ENCODE measurements at regions not wholly inside any gene's neighbourhood (a gene's known extent, or its start where the extent isn't known, plus 50 kb on each side); places are given as distances from the start of the nearest gene placed in this dataset.
"Not testable (repeated sequence)": the region's sequence is repeated elsewhere in the genome, so short reads cannot be mapped to it uniquely, and the experiment has no call there.

DNA sequence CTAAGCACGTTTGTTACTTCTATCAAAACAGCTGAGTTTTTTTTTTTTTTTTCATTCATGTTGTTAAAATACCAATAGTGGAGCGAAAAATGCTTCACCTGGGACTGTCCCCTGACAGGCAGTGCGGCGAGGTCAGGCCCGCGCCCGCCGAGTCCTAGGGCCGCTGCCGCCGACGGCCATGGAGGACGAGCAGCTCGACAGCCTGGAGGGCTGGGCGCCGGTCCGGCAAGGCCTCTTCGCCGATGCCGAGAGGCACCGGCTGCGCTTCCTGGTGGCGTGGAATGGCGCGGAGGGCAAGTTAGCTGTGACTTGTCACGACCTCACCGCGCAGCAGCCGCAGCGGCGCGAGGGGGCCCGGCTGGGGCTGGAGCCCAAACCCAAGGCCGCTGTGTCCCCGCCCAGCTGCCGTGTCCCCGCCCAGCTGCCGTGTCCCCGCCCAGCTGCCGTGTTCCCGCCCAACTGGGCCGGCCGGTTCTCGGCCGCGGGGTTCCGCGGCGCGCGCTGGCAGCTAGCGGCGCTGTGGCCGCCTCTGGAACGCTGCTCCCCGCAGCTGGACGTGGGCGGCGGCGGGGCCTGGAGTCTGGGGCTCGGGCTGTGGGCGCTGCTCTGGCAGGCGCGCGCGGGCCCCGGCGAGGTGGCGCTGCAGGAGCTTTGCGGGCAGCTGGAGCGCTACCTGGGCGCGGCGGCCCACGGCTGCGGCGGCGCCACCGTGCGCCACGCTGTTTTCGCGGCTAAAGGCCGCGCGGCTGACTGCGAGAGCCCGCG lies 56.7 kb upstream of the GOLGA8R start:
- H3K36me3 ChIP-seq; H3K27me3 ChIP-seq; H3K4me1 ChIP-seq; H3K9me3 ChIP-seq; intact Hi-C loops (cut with DNase I): not testable (repeated sequence)
- ATAC-seq = peak; percentile 97 to 100 (median 100)
- WGBS (ENCODE audit: insufficient coverage, low coverage, low lambda C conversion rate, missing lambda C conversion rate) = no CpG with 5 or more reads among the region's 89 CpGs
- peak overlapping the region; percentile 33 to 55 (median 44) for H3K4me3 ChIP-seq
- DNase-seq = peak; percentile 53 to 88 (median 82)
- peak overlapping the region in 2 of 3 donors; percentile 60 to 80 for H3K27ac ChIP-seq

DNA sequence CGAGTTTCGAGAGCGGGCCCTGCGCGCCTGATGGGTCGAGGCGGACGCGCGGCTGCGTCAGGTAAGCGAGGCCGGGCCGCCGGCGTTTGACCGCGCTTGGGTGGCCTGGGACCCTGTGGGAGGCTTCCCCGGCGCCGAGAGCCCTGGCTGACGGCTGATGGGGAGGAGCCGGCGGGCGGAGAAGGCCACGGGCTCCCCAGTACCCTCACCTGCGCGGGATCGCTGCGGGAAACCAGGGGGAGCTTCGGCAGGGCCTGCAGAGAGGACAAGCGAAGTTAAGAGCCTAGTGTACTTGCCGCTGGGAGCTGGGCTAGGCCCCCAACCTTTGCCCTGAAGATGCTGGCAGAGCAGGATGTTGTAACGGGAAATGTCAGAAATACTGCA lies 57.3 kb upstream of the GOLGA8R start:
- ATAC-seq = peak; percentile 37 to 51 (median 46)
- H3K27ac ChIP-seq = peak overlapping the region in 2 of 3 donors; percentile 60 to 80
- peak overlapping the region; percentile 33 to 55 (median 44) for H3K4me3 ChIP-seq

DNA sequence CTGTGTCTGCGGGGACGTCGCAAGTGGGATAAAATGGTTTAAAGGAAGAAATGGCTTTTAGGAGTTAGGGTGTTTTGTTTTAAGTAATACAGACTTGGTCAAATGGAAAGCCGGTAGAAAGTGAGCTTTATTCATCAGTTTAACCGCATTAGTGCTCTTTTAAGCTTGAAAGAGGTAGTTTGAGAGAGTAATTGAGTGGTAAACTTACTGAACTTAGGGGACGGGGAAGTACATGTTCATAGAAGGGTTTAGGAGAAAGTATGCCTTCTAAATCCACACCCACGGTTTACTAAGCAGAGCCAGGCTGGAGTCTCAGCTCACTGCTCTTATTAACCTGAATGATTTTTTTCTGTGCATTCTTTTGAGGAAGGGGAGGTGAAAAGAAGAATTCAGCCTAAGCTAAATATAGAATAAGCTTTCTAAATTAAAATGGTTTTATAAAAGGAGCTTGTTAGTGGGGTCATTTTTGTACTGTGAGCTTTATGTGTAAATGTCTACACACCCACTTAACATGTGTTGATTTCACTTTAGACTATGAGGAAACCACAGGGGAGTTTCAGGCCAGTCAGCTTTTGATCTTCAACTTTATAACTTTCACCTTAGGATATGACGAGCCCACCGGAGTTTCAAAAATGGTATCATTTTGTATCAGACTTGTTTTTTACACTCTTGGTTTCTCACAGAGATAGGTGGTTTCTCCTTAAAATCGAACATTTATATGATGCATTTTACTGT lies 57.9 kb upstream of the GOLGA8R start:
- no CpG with 5 or more reads among the region's 10 CpGs for WGBS (ENCODE audit: insufficient coverage, low coverage, low lambda C conversion rate, missing lambda C conversion rate)
- H3K4me1 ChIP-seq; H3K36me3 ChIP-seq; ATAC-seq; H3K4me3 ChIP-seq; H3K27me3 ChIP-seq; intact Hi-C loops (cut with DNase I); H3K9me3 ChIP-seq; H3K27ac ChIP-seq; DNase-seq: not testable (repeated sequence)

More for the DNA sequence above, 57.3 kb upstream of the GOLGA8R start:
- H3K9me3 ChIP-seq; DNase-seq; H3K27me3 ChIP-seq; H3K36me3 ChIP-seq; intact Hi-C loops (cut with DNase I); H3K4me1 ChIP-seq: not testable (repeated sequence)
- no CpG with 5 or more reads among the region's 34 CpGs for WGBS (ENCODE audit: insufficient coverage, low coverage, low lambda C conversion rate, missing lambda C conversion rate)

DNA sequence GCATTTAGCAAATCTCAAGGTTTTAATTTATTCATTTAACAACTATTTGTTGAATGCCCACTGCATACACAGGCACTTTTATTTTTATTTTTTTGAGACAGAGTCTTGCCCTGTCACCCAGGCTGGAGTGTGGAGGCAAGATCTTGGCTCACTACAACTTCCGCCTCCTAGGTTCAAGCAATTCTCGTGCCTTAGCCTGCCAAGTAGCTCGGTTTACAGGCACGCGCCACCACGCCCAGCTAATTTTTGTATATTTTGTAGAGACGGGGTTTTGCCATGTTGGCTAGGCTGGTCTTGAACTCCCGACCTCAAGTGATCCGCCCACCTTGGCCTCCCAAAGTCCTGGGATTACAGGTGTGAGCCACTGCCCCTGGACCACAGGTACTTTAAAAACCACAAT lies 67.0 kb upstream of the GOLGA8Q start:
- H3K27ac ChIP-seq; H3K9me3 ChIP-seq; H3K36me3 ChIP-seq; H3K4me3 ChIP-seq; H3K27me3 ChIP-seq; H3K4me1 ChIP-seq; intact Hi-C loops (cut with DNase I); ATAC-seq: not testable (repeated sequence)
- DNase-seq = peak in 1 of 3 donors; percentile 48
- WGBS (ENCODE audit: insufficient coverage, low coverage, low lambda C conversion rate, missing lambda C conversion rate) = 86% methylated on average over 4 of the region's 9 CpGs

DNA sequence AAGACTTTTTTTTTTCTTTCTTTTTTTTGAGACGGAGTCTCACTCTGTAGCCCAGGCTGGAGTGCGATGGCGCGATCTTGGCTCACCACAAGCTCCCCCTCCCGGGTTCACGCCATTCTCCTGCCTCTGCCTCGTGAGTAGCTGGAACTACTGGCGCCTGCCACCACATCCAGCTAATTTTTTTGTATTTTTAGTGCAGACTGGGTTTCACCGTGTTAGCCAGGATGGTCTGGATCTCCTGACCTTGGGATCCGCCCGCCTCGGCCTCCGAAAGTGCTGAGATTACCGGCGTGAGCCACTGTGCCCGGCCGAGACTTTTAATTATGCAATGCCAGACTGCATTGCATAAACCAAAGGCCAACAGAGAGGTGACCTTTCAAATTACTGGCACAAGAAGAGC lies 62.6 kb upstream of the GOLGA8Q start:
- H3K4me3 ChIP-seq; H3K4me1 ChIP-seq; intact Hi-C loops (cut with DNase I); H3K36me3 ChIP-seq; H3K9me3 ChIP-seq; H3K27me3 ChIP-seq: not testable (repeated sequence)
- ATAC-seq (peak; percentile 91 to 96 (median 92)), DNase-seq (peak; percentile 56 to 72 (median 68))
- H3K27ac ChIP-seq = peak overlapping the region in 2 of 3 donors; percentile 21 to 64
- 12% methylated on average over 17 of the region's 17 CpGs for WGBS (ENCODE audit: insufficient coverage, low coverage, low lambda C conversion rate, missing lambda C conversion rate)

DNA sequence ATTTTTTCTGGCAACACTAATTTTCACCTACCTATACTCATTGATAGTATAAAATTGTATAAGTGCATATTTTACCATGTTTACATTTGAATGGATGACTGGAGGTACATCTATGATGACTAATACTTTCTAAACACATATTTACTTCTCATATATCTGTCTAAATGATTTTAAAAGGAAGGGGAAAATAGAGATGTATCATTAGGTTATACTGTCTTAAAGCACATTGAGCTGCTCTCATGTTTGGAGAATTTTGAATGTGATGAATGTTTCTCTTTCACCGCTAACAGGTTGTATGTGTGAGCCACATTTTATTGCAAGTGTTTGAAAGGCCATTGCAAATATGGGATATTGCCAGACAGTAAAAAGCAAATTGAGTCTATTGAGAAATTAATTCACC lies 61.5 kb upstream of the GOLGA8Q start:
- WGBS (ENCODE audit: insufficient coverage, low coverage, low lambda C conversion rate, missing lambda C conversion rate) = 100% methylated on average over 1 of the region's 1 CpG
- H3K4me3 ChIP-seq; intact Hi-C loops (cut with DNase I): not testable (repeated sequence)

DNA sequence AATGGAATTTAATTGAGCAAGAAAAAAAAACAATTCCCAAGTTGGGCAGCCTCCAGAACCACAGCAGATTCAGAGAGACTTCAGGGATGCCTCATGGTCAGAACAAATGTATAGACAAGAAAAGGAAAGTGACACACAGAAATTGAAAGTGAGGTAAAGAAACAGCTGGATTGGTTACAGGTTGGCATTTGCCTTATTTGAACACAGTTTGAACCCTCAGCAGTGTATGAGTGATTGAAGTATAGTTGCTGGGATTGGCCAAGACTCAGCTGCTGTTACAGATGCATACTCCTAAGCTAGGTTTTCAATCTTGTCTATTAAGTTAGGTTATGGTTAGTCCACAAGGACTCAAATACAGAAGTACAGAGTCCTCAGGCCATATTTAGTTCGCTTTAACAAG lies 57.9 kb upstream of the GOLGA8Q start:
- H3K27me3 ChIP-seq; ATAC-seq; H3K4me1 ChIP-seq; H3K27ac ChIP-seq; H3K9me3 ChIP-seq; DNase-seq; H3K36me3 ChIP-seq; intact Hi-C loops (cut with DNase I); H3K4me3 ChIP-seq: not testable (repeated sequence)
- WGBS (ENCODE audit: insufficient coverage, low coverage, low lambda C conversion rate, missing lambda C conversion rate) = no CpG with 5 or more reads among the region's 1 CpG

More for the DNA sequence above, 61.5 kb upstream of the GOLGA8Q start:
- H3K9me3 ChIP-seq, H3K36me3 ChIP-seq, H3K27ac ChIP-seq, H3K4me1 ChIP-seq, ATAC-seq, DNase-seq, H3K27me3 ChIP-seq: not testable (repeated sequence)

DNA sequence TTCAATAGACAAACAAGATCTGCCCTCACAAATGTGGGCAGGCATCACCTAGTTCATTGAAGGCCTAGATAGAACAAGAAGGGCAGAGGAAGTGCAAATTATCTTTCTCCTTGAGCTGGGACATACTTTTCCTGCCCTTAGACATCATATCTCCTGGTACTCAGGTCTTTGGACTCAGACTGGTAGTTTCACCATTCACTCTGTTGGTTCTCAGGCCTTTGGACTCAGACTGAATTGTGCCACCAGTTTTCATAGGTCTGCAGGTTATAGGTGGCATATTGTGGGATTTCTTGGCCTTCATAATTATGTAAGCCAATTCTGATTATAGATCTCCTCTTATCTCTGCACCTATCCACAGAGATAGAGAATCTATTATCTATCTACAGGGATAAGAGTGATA lies 54.6 kb upstream of the GOLGA8Q start:
- H3K27ac ChIP-seq; H3K9me3 ChIP-seq; H3K36me3 ChIP-seq; H3K4me1 ChIP-seq; H3K27me3 ChIP-seq; intact Hi-C loops (cut with DNase I); H3K4me3 ChIP-seq; DNase-seq: not testable (repeated sequence)
- ATAC-seq = peak; percentile 58 to 84 (median 75)

DNA sequence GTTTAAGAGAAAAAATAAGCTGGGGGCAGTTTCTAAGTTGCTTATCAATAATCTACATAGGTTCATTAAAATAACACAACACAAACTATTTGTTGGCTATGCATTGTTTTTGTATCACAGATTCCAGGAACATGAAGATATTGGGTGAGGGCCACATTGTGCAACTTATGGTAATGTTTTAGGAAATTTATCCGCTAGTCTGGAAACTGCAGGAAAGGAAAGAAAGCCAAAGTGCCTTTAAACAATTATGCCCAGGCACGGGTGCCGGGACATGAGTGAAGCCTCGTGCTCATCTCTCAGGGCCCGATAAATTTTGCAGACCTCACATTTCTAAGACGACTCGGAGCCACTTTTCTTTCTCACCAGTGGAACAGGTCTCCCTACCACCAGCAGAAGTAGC lies 52.6 kb upstream of the GOLGA8Q start:
- ATAC-seq = peak; percentile 51 to 70 (median 58)
- WGBS (ENCODE audit: insufficient coverage, low coverage, low lambda C conversion rate, missing lambda C conversion rate) = no CpG with 5 or more reads among the region's 7 CpGs
- H3K4me3 ChIP-seq; DNase-seq; H3K36me3 ChIP-seq; H3K4me1 ChIP-seq; H3K27ac ChIP-seq; intact Hi-C loops (cut with DNase I); H3K27me3 ChIP-seq; H3K9me3 ChIP-seq: not testable (repeated sequence)

DNA sequence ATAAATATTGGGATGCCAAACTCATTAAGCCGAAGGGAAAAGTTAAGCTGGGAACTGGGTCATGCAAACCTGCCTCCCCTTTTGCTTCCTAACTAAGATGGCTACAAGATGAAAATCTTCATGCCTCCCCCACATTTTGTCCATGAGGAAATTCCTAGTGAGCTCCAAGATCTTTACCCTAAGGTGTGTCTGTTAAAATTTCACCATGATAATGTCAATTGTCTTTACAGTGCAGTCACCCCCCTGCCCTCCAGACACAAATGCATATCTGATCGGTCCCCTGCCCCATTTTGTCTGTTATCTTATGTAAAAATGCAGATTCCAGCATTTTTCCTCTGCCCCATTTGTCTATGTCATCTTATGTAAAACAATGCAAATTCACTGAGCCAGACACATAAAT lies 51.3 kb upstream of the GOLGA8Q start:
- H3K36me3 ChIP-seq; DNase-seq; ATAC-seq; H3K4me1 ChIP-seq; H3K4me3 ChIP-seq; intact Hi-C loops (cut with DNase I); H3K9me3 ChIP-seq; H3K27me3 ChIP-seq; H3K27ac ChIP-seq: not testable (repeated sequence)
- 85% methylated on average over 1 of the region's 2 CpGs for WGBS (ENCODE audit: insufficient coverage, low coverage, low lambda C conversion rate, missing lambda C conversion rate)
